Peyer's patch (tissue), 4 donors: ENCODE measurements at regions not wholly inside any gene's neighbourhood (a gene's known extent, or its start where the extent isn't known, plus 50 kb on each side); places are given as distances from the start of the nearest gene placed in this dataset.

Experiments
- DNase-seq, 3 donors: peaks; one replicate each; pipeline ENCODE4 v3.0.0-alpha.2; 2017 to 2019
- H3K27ac ChIP-seq, 4 donors: fragments of 200-600 bp; sonication (generic); one replicate each; pipeline ENCODE4 v1.5.1; 2016 to 2019
- H3K27me3 ChIP-seq, 2 donors: fragments of 200-600 bp; sonication (generic); one replicate each; pipeline ENCODE4 v1.5.1; 2019
- H3K36me3 ChIP-seq, 3 donors: fragments of 200-600 bp; sonication (generic); one replicate each; pipeline ENCODE4 v1.5.1; 2016 to 2019
- H3K4me1 ChIP-seq, 4 donors: fragments of 200-600 bp; sonication (generic); one replicate each; pipeline ENCODE4 v1.5.1; 2016 to 2019
- H3K4me3 ChIP-seq, 4 donors: fragments of 200-600 bp; sonication (generic); 1 replicate in 3 of 4; 2 replicates in 1 of 4; pipeline ENCODE4 v1.5.1; 2016 to 2019; ENCODE audit warnings: mild to moderate bottlenecking in 1 of 4
- H3K9me3 ChIP-seq, 4 donors: fragments of 200-600 bp; sonication (generic); one replicate each; pipeline ENCODE4 v1.5.1; 2016 to 2019; ENCODE audit warnings: mild to moderate bottlenecking in 1 of 4
- POLR2A ChIP-seq, 2 donors: fragments of 450-650 bp; IDR thresholded peaks; one replicate each; pipeline ENCODE4 v1.5.1; 2017; ENCODE audit warnings: antibody characterized with exemption in 2 of 2, mild to moderate bottlenecking in 2 of 2, moderate library complexity in 2 of 2
- TF ChIP-seq, protein P1 (sequence below), 6 experiments: fragments of 450-650 bp in 4 of 6; fragments of 200-600 bp in 2 of 6; sonication (generic) in 1 of 6; IDR thresholded peaks; one replicate each; pipeline ENCODE4 v1.5.1; 2017 to 2019; ENCODE audit warnings: antibody characterized with exemption in 6 of 6, mild to moderate bottlenecking in 3 of 6, moderate library complexity in 1 of 6

DNA sequence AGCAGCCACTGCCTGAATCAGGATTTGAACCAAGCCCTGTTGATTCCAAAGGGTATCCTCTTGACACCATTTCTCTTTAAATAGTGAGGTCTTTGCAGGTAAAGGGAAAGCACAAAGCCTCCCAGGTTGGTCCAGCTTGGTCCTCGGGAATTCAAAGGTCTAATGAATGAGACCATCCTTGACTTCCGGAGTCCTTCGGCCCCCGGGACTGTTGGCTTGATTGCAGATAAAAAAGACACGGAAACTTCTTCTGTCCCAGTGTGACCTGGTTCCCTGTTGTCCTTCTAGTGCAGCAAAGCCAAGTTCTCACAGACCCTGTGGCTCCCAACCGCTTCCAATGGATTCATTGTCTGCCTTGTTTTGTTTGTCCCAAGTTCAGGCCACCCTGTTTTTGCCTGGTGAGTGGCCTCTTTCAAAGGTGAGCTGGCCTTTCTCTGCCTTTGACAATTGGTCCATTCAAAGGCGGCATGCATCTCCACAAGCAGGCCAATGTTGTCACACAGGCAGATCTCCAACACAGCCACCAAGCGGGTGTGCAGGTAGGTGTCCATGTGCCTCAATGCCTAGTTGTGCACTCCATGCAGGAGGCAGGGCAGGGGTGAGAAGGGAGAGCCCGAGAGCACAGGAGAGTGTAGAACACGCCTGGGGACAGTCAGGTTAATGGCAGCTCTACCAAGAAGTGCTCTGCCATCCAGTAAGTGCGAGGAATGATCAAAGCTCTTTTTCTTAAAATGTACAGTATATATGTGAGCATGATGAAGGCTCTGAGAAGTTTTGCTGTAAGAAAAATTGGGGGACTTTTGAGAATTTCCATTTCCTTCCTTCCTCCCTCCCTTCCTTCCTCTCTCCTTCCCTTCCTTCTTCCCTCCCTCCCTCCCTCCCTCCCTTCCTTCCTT is 82.1 kb upstream of the ZBTB40 start:
- Histone ChIP-seq H3K4me3 (no peak overlapping the region), H3K27ac (no peak overlapping the region), H3K9me3 (no peaks in the 10 kb centered on the region), H3K27me3 (no peaks in the 10 kb centered on the region), H3K4me1 (no peaks in the 10 kb centered on the region), H3K36me3 (no peaks in the 10 kb centered on the region)
- no peak for TF ChIP-seq POLR2A (IDR thresholded peaks at IDR 0.05)
- TF ChIP-seq, protein P1, sequence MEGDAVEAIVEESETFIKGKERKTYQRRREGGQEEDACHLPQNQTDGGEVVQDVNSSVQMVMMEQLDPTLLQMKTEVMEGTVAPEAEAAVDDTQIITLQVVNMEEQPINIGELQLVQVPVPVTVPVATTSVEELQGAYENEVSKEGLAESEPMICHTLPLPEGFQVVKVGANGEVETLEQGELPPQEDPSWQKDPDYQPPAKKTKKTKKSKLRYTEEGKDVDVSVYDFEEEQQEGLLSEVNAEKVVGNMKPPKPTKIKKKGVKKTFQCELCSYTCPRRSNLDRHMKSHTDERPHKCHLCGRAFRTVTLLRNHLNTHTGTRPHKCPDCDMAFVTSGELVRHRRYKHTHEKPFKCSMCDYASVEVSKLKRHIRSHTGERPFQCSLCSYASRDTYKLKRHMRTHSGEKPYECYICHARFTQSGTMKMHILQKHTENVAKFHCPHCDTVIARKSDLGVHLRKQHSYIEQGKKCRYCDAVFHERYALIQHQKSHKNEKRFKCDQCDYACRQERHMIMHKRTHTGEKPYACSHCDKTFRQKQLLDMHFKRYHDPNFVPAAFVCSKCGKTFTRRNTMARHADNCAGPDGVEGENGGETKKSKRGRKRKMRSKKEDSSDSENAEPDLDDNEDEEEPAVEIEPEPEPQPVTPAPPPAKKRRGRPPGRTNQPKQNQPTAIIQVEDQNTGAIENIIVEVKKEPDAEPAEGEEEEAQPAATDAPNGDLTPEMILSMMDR (IDR thresholded peaks at IDR 0.05), result no peak
- DNase-seq, result no peak

GRCh38 chr1:22370190-22370498 is 81.5 kb upstream of the ZBTB40 start:
- H3K4me1 ChIP-seq, result no peaks in the 10 kb centered on the region
- no peak overlapping the region for H3K4me3 ChIP-seq
- H3K27ac ChIP-seq, result no peak overlapping the region
- TF ChIP-seq, protein P1 (IDR thresholded peaks at IDR 0.05), result no peak
- no peaks in the 10 kb centered on the region for H3K36me3 ChIP-seq
- H3K9me3 ChIP-seq, result no peaks in the 10 kb centered on the region
- no peaks in the 10 kb centered on the region for H3K27me3 ChIP-seq
- no peak for DNase-seq

- Histone ChIP-seq H3K4me1 (no peaks in the 10 kb centered on the region), H3K9me3 (no peaks in the 10 kb centered on the region), H3K36me3 (no peaks in the 10 kb centered on the region), H3K27me3 (no peaks in the 10 kb centered on the region), H3K4me3 (no peak overlapping the region), H3K27ac (no peak overlapping the region)
- DNase-seq, result no peak
- TF ChIP-seq, protein P1 (IDR thresholded peaks at IDR 0.05), result no peak
- TF ChIP-seq POLR2A (IDR thresholded peaks at IDR 0.05), result no peak
Observed at GRCh38 chr1:22371408-22371807, 80.2 kb upstream of the ZBTB40 start.

DNA sequence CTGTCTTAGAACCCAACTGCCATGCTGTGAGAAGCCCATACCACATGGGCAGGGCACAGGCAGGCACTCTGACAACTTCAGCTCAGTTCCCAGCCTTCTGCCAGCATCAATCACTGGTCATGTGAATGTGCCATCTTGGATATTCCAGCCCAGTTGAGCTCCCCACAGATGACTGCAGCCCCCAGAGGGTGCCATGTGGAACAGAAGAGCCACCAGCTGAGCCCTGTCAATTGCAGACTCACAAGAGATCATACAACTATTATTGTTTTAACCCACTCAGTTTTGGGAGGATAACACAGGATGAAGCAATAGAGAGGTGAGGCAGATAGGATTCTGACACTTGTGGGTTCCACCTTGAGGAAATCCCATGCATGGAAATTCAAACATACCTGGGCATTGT is 78.4 kb upstream of the ZBTB40 start:
- Histone ChIP-seq H3K27ac (no peak overlapping the region), H3K27me3 (no peaks in the 10 kb centered on the region), H3K4me3 (no peak overlapping the region), H3K36me3 (no peaks in the 10 kb centered on the region), H3K4me1 (no peaks in the 10 kb centered on the region), H3K9me3 (no peaks in the 10 kb centered on the region)
- TF ChIP-seq, protein P1 (IDR thresholded peaks at IDR 0.05), result no peak
- TF ChIP-seq POLR2A (IDR thresholded peaks at IDR 0.05), result no peak
- DNase-seq, result no peak

GRCh38 chr1:22374001-22374400 is 77.7 kb upstream of the ZBTB40 start:
- Histone ChIP-seq H3K36me3 (no peaks in the 10 kb centered on the region), H3K4me1 (no peaks in the 10 kb centered on the region), H3K27ac (no peak overlapping the region), H3K4me3 (no peak overlapping the region), H3K9me3 (no peaks in the 10 kb centered on the region), H3K27me3 (no peaks in the 10 kb centered on the region)
- DNase-seq, result no peak
- TF ChIP-seq, protein P1 (IDR thresholded peaks at IDR 0.05), result no peak
- TF ChIP-seq POLR2A (IDR thresholded peaks at IDR 0.05), result no peak
